Progenitor cell of endocrine pancreas (in vitro differentiated cells): ENCODE measurements at regions not wholly inside any gene's neighbourhood (a gene's known extent, or its start where the extent isn't known, plus 50 kb on each side); places are given as distances from the start of the nearest gene placed in this dataset.

ENCODE experiments used
- DNase-seq: peaks from one replicate; pipeline ENCODE4 v3.0.0; 2021; ENCODE audit warnings: low spot score; ENCODE audit not compliant: unreplicated experiment
- H3K27ac Mint-ChIP-seq: 2 replicates; pipeline ENCODE4 v1.8.0; 2021; ENCODE audit warnings: mild to moderate bottlenecking, moderate library complexity, mixed read lengths
- H3K27me3 Mint-ChIP-seq: 2 replicates; pipeline ENCODE4 v1.8.0; 2021; ENCODE audit warnings: mixed read lengths
- H3K36me3 Mint-ChIP-seq: 2 replicates; pipeline ENCODE4 v1.8.0; 2022; ENCODE audit warnings: mixed read lengths; ENCODE audit not compliant: insufficient read depth
- H3K4me1 Mint-ChIP-seq: 2 replicates; pipeline ENCODE4 v1.8.0; 2021; ENCODE audit warnings: low read depth, mixed read lengths
- H3K4me3 Mint-ChIP-seq: 2 replicates; pipeline ENCODE4 v1.8.0; 2021; ENCODE audit warnings: low read depth, mild to moderate bottlenecking, moderate library complexity, mixed read lengths
- H3K9me3 Mint-ChIP-seq: 2 replicates; pipeline ENCODE4 v1.8.0; 2021; ENCODE audit warnings: low read depth, mixed read lengths
- CTCF ChIP-seq: fragments of 200-600 bp; sonication (generic); IDR thresholded peaks from one replicate; pipeline ENCODE4 v1.5.0; 2021; ENCODE audit warnings: antibody characterized with exemption, mild to moderate bottlenecking; ENCODE audit not compliant: unreplicated experiment

GRCh38 chr2:199197448-199197847, 260.3 kb downstream of the SATB2 start:
- Mint-ChIP-seq H3K4me1 (no peaks in the 10 kb centered on the region), H3K27me3 (no peaks in the 10 kb centered on the region), H3K36me3 (no peaks in the 10 kb centered on the region), H3K27ac (no peak overlapping the region), H3K4me3 (no peak overlapping the region), H3K9me3 (no peaks in the 10 kb centered on the region)
- no peak for TF ChIP-seq CTCF
- DNase-seq, result no peak

- H3K4me1 Mint-ChIP-seq, result no peaks in the 10 kb centered on the region
- no peak for TF ChIP-seq CTCF
- no peaks in the 10 kb centered on the region for H3K9me3 Mint-ChIP-seq
- DNase-seq, result no peak
- no peaks in the 10 kb centered on the region for H3K36me3 Mint-ChIP-seq
- H3K27ac Mint-ChIP-seq, result no peak overlapping the region
- H3K4me3 Mint-ChIP-seq, result no peak overlapping the region
- H3K27me3 Mint-ChIP-seq, result no peaks in the 10 kb centered on the region
Observed at GRCh38 chr2:199196686-199197085, 261.1 kb downstream of the SATB2 start.

- no peak overlapping the region for H3K4me3 Mint-ChIP-seq
- H3K27ac Mint-ChIP-seq, result no peak overlapping the region
- H3K9me3 Mint-ChIP-seq, result no peaks in the 10 kb centered on the region
Observed at GRCh38 chr2:199195927-199196502, 261.7 kb downstream of the SATB2 start.

GRCh38 chr2:199191461-199191860, 266.3 kb downstream of the SATB2 start:
- Mint-ChIP-seq H3K36me3 (no peaks in the 10 kb centered on the region), H3K9me3 (no peaks in the 10 kb centered on the region), H3K4me1 (peaks cover under 1% of the 10 kb centered on the region), H3K4me3 (no peak overlapping the region), H3K27me3 (no peaks in the 10 kb centered on the region), H3K27ac (no peak overlapping the region)
- DNase-seq, result no peak
- TF ChIP-seq CTCF, result no peak

More at GRCh38 chr2:199195927-199196502, 261.7 kb downstream of the SATB2 start:
- Mint-ChIP-seq H3K36me3 (no peaks in the 10 kb centered on the region), H3K4me1 (no peaks in the 10 kb centered on the region), H3K27me3 (no peaks in the 10 kb centered on the region)
- no peak for DNase-seq
- TF ChIP-seq CTCF, result no peak

- no peak for DNase-seq
- TF ChIP-seq CTCF, result no peak
- Mint-ChIP-seq H3K36me3 (no peaks in the 10 kb centered on the region), H3K27ac (no peak overlapping the region), H3K4me1 (peaks cover 2% of the 10 kb centered on the region), H3K4me3 (no peak overlapping the region), H3K27me3 (no peaks in the 10 kb centered on the region), H3K9me3 (no peaks in the 10 kb centered on the region)
Observed at GRCh38 chr2:199189229-199189628, 268.5 kb downstream of the SATB2 start.
